Stimulated activated CD8-positive, alpha-beta memory T cell treated with anti-CD3 and anti-CD28 coated beads, Interleukin-7, amount 100 ng/mL, for 48 hours (primary cell): ENCODE measurements at regions not wholly inside any gene's neighbourhood (a gene's known extent, or its start where the extent isn't known, plus 50 kb on each side); places are given as distances from the start of the nearest gene placed in this dataset.

Source experiments
- DNase-seq, 2 donors: peaks; one replicate each; pipeline ENCODE4 v3.0.0-alpha.2; 2020; ENCODE audit warnings: low read depth in 1 of 2; ENCODE audit errors: extremely low read depth in 1 of 2

- DNase-seq: no peak
Observed at GRCh38 chr1:56199061-56199460, 380.3 kb downstream of the PLPP3 start.

DNA sequence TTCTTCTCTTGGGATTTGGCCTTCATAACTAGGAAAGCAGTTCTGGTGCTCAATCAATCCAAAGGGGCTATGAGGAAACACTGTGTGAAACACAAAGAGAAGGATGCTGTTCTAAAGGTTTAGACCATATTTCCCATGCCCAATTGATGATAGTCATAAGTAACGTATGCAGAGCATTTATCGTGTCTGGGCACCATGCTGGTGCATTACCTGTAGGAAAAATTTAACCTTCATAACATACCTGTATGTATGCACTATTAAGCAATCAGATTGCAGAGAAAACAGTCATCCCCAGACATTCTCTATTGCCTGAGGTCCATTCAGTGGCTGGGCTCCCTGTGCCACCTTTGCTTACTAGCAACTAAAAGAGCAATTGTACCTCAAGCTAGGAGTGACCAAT is 381.4 kb downstream of the PLPP3 start:
- no peak for DNase-seq

- no peak for DNase-seq
Observed at GRCh38 chr1:56196839-56197238, 382.5 kb downstream of the PLPP3 start.

- no peak for DNase-seq
Observed at GRCh38 chr1:56194701-56195300, 384.6 kb downstream of the PLPP3 start.

- no peak for DNase-seq
Observed at GRCh38 chr1:56193656-56194055, 385.7 kb downstream of the PLPP3 start.

- no peak for DNase-seq
Observed at GRCh38 chr1:56191369-56191768, 388.0 kb downstream of the PLPP3 start.

DNA sequence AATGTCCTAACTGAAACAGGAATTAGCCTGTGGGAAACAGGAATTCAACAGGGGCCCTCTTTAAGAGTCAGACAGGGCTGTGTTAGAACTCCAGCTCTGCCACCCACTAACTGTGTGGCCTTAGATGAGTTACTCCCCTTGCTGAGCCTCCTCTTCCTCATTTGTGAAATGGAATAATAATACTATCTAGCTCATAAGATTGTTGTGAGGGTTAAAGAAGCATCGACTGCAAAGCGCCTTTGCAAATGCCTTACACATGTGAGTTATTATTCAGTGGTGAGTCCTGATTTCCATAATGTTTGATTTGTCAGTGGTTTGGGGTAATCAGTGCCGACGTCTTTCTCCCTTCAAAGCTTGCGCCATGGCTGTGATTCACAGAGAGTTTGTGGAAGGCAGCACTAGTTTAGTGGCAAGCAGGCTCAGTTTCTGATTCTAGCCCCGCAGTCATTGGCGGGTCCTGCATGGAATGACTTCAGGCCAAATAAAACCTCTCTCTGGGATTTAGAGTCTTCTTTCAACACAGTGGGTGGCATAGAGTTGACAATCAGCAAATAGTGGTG is 388.5 kb downstream of the PLPP3 start:
- DNase-seq: no peak

- no peak for DNase-seq
Observed at GRCh38 chr1:56189946-56190805, 389.2 kb downstream of the PLPP3 start.

GRCh38 chr1:56189454-56189853 is 389.9 kb downstream of the PLPP3 start:
- DNase-seq: no peak

DNA sequence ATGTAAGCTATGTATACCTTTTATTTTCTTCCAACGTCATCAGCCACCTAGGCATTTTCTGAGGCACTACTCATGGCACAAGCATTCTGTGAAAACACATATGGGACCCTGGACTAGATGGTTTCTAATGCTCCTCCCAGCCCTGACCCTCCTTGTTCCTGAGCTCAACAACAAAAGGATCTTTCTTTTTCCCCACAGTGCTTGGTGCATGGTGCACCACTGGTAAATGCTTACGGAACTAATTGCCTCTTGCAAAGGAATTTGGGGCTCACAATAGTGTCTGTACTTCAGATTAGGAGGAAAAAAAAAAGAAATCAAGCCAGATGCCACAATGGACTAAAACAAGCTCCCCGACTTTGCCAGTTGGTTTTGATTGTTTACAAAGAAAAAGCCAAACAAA is 390.5 kb downstream of the PLPP3 start:
- DNase-seq: no peak

DNA sequence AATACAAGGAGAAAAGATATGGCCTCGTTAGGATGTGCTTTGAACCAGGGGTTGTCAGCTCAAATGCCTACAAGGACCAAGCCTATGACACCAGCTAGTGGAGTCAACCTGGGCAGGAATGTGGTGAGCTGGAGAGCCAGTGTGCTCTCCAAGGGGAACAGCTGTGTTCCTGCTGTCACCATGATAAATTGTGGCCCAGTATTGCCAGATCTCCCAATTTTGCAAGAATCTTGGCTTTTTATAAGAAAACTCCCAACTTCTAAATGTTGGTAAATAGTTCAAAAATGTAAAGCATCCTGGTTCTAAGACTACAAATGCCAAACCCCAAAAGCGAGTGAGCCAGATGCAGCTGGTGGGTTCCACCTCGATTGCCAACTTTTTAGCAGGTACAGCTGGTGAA is 391.1 kb downstream of the PLPP3 start:
- no peak for DNase-seq

GRCh38 chr1:56187405-56187804 is 392.0 kb downstream of the PLPP3 start:
- no peak for DNase-seq

DNA sequence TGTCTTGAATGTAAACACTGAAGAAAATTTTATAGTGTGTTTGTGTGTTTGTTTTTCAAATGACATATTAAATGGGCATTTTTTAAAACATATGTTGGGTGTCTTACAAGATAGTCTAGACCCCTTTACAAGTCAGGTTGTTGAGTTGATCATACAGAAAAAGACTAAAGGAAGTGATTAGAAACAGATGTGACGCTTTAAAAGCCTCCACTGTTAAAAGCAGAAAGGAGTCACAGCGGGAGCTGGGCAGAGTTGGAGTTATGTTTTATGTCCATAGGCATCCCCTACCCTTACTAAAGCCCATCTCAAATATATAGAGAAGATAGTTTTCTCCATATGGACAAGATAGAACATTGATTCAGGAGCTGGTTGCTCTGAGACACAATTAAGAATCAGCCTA is 393.9 kb downstream of the PLPP3 start:
- DNase-seq: no peak

GRCh38 chr1:56183151-56183550 is 396.2 kb downstream of the PLPP3 start:
- DNase-seq: no peak

- DNase-seq: no peak
Observed at GRCh38 chr1:56180520-56181190, 398.7 kb downstream of the PLPP3 start.

DNA sequence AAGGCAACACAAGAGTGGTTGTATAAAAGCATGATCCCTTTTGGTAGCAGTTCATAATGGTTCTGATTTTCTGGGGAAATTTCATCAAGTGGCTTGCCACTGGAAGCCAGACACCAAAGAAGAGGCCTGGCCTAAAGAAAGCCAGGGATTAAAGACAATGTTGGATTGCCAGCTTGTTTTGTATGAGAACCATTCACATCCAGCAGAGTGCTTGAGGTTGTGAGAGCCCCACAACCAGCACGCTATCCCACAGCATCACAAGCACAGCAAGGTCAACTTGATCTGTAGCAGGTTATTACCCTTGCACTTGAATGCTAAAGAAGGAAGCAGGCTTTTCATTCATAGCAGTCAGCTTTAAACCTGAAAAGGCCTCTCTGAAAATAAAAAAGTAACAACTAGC is 399.8 kb downstream of the PLPP3 start:
- DNase-seq: no peak

GRCh38 chr1:56175211-56175610 is 404.2 kb downstream of the PLPP3 start:
- no peak for DNase-seq

- no peak for DNase-seq
Observed at GRCh38 chr1:56174176-56174885, 405.0 kb downstream of the PLPP3 start.

GRCh38 chr1:56173736-56174135 is 405.6 kb downstream of the PLPP3 start:
- DNase-seq: no peak

DNA sequence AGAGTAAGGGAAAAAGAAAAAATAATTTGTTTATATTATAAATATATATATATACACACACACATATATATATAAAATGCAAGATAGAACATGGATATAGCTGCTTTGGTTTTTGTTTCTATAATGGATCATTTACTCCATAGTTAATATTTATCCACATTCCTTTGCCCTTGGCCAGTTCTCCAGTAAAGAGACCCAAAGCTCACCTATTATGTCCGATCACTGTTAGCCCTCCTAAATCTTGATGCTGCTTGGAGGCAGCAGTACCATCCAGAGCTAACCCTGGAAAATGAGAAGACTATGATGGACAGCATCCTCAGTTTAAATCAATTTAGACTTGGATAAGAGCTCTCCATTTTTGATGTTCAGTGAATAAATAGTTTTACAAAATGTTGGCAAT is 407.7 kb downstream of the PLPP3 start:
- DNase-seq: no peak

DNA sequence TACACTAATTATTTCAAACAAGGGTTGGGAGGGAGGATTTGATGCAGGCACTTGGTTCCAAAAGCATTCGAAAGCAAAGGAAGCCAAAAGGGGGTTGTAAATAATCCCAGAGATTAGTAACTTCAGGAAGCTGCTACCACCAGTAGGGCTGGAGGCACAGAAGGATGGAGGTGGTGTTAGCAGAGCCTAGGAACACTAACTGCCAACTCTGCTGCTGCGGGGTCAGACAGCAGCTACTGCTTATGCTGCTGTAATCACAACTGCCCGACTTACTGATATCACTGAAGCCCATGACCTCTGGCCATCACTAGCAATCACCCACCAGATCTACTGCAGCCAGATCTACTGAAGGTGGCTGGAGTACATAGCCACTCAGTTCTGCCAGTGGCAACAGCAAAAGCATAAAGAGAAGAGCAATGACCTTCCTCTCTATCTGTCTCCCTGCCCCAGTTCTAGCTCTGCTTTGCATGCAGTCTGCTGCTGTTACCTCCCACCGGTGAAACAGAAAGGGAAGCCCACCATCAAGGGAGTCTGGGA is 408.5 kb downstream of the PLPP3 start:
- DNase-seq: no peak
